H1 (cell line): ENCODE measurements at regions not wholly inside any gene's neighbourhood (a gene's known extent, or its start where the extent isn't known, plus 50 kb on each side); places are given as distances from the start of the nearest gene placed in this dataset.

Experiments used
- CTCF ChIA-PET: fragments of 300-600 bp; sonication (Branson Sonifier 250); formaldehyde crosslinking; loops from one replicate; lab custom pipeline; 2021; ENCODE audit not compliant: partially characterized antibody; lab: Charles Lee
- POLR2A ChIA-PET: fragments of 300-600 bp; sonication (Branson Sonifier 250); formaldehyde crosslinking; loops from one replicate; lab custom pipeline; 2021; ENCODE audit warnings: inconsistent platforms; ENCODE audit not compliant: partially characterized antibody; lab: Charles Lee
- DNase-seq, 2 experiments: peaks; one replicate each; pipeline versions ENCODE4 v3.0.0 to v3.0.0-alpha.2; 2010 to 2022; ENCODE audit warnings: low spot score in 2 of 2, low read depth in 1 of 2, mixed read lengths in 1 of 2
- FAIRE-seq: peaks from 2 replicates; lab custom pipeline; 2011; peaks lifted over from hg19 to GRCh38; lab: Jason Lieb, UNC
- H2AFZ ChIP-seq: 2 replicates; pipeline ENCODE4 v1.8.1; 2012; ENCODE audit warnings: low read length, inconsistent platforms
- H2AK5ac ChIP-seq: 2 replicates; pipeline ENCODE4 v1.6.1; 2013; ENCODE audit warnings: low read depth, low read length
- H2BK120ac ChIP-seq: replicated peaks from 2 replicates; pipeline ENCODE3; 2013; ENCODE audit warnings: low read depth, low read length, inconsistent platforms
- H2BK12ac ChIP-seq: 2 replicates; pipeline ENCODE4 v1.6.1; 2013; ENCODE audit warnings: low read depth, low read length
- H2BK15ac ChIP-seq: 2 replicates; pipeline ENCODE4 v1.6.1; 2013; ENCODE audit warnings: low read length
- H2BK20ac ChIP-seq: 2 replicates; pipeline ENCODE4 v1.6.1; 2013; ENCODE audit warnings: low read length
- H2BK5ac ChIP-seq: 2 replicates; pipeline ENCODE4 v1.6.1; 2013; ENCODE audit warnings: low read depth, low read length
- H3K14ac ChIP-seq: 2 replicates; pipeline ENCODE4 v1.6.1; 2013; ENCODE audit warnings: inconsistent platforms; ENCODE audit not compliant: insufficient read length
- H3K18ac ChIP-seq: 2 replicates; pipeline ENCODE4 v1.6.1; 2013; ENCODE audit warnings: low read length; ENCODE audit errors: extremely low read depth
- H3K23ac ChIP-seq: 2 replicates; pipeline ENCODE4 v1.6.1; 2013; ENCODE audit warnings: inconsistent platforms; ENCODE audit not compliant: insufficient read length
- H3K23me2 ChIP-seq: 2 replicates; pipeline ENCODE4 v1.6.1; 2013; ENCODE audit warnings: low read depth, low read length
- H3K27ac ChIP-seq: 2 replicates; pipeline ENCODE4 v1.6.1; 2011; ENCODE audit warnings: low read depth, low read length, inconsistent platforms
- H3K27me3 ChIP-seq, 4 experiments: replicated peaks in 1 of 4; 1 replicate in 1 of 4; 2 replicates in 3 of 4; pipeline versions ENCODE4 v1.6.1 to v1.8.1; 2011 to 2013; ENCODE audit warnings: low read length in 3 of 4, mild to moderate bottlenecking in 3 of 4, inconsistent platforms in 2 of 4, mixed read lengths in 2 of 4, moderate library complexity in 1 of 4; ENCODE audit not compliant: control insufficient read depth in 3 of 4, insufficient read depth in 3 of 4; ENCODE audit errors: extremely low read depth in 1 of 4
- H3K36me3 ChIP-seq, 4 experiments: 2 replicates each; pipeline versions ENCODE4 v1.6.1 to v1.8.1; 2011 to 2013; ENCODE audit warnings: mild to moderate bottlenecking in 4 of 4, low read length in 3 of 4, moderate library complexity in 2 of 4, control low read depth in 1 of 4, inconsistent platforms in 1 of 4; ENCODE audit not compliant: insufficient read depth in 4 of 4, control insufficient read depth in 2 of 4
- H3K4ac ChIP-seq: replicated peaks from 2 replicates; pipeline ENCODE3; 2013; ENCODE audit warnings: low read length, low read depth, mixed read lengths, inconsistent platforms; ENCODE audit not compliant: insufficient read length
- H3K4me1 ChIP-seq, 4 experiments: replicated peaks in 1 of 4; 1 replicate in 1 of 4; 2 replicates in 3 of 4; pipeline versions ENCODE4 v1.6.1 to v1.8.1; 2011 to 2013; ENCODE audit warnings: low read length in 3 of 4, inconsistent platforms in 2 of 4, mixed read lengths in 1 of 4; ENCODE audit not compliant: insufficient read depth in 4 of 4, control insufficient read depth in 3 of 4
- H3K4me2 ChIP-seq, 2 experiments: 2 replicates each; pipeline versions ENCODE4 v1.6.1 to v1.8.1; 2011 to 2013; ENCODE audit warnings: low read depth in 2 of 2, low read length in 2 of 2, control low read depth in 1 of 2, inconsistent platforms in 1 of 2, mild to moderate bottlenecking in 1 of 2; ENCODE audit not compliant: insufficient read depth in 1 of 2
- H3K4me3 ChIP-seq, 4 experiments: fragments of 200-600, 300-600 bp in 1 of 4; sonication (generic), shearing (Covaris generic), sonication (Bioruptor Twin) in 1 of 4; 2 replicates each; pipeline versions ENCODE4 v1.5.1 to v1.8.1; 2011 to 2016; ENCODE audit warnings: low read length in 4 of 4, low read depth in 3 of 4, control low read depth in 2 of 4, inconsistent platforms in 2 of 4, mild to moderate bottlenecking in 2 of 4, mixed read lengths in 1 of 4, moderate library complexity in 1 of 4; ENCODE audit not compliant: insufficient read depth in 2 of 4; ENCODE audit errors: extremely low read depth in 1 of 4
- H3K56ac ChIP-seq: replicated peaks from 2 replicates; pipeline ENCODE3; 2013; ENCODE audit warnings: low read depth, mild to moderate bottlenecking, mixed read lengths, low read length, inconsistent platforms; ENCODE audit not compliant: insufficient read length
- H3K79me1 ChIP-seq: 2 replicates; pipeline ENCODE4 v1.6.1; 2013; ENCODE audit warnings: low read depth, low read length, control low read depth
- H3K79me2 ChIP-seq, 2 experiments: 2 replicates each; pipeline versions ENCODE4 v1.6.1 to v1.8.1; 2012 to 2013; ENCODE audit warnings: low read length in 2 of 2, mild to moderate bottlenecking in 2 of 2, inconsistent platforms in 1 of 2; ENCODE audit not compliant: insufficient read depth in 2 of 2, control insufficient read depth in 1 of 2
- H3K9ac ChIP-seq, 4 experiments: replicated peaks in 1 of 4; 1 replicate in 1 of 4; 2 replicates in 3 of 4; pipeline versions ENCODE4 v1.6.1 to v1.8.1; 2011 to 2013; ENCODE audit warnings: low read depth in 3 of 4, low read length in 3 of 4, control low read depth in 2 of 4, mild to moderate bottlenecking in 2 of 4, moderate library complexity in 2 of 4, inconsistent platforms in 1 of 4; ENCODE audit errors: extremely low read depth in 1 of 4
- H3K9me3 ChIP-seq, 2 experiments: 2 replicates each; pipeline versions ENCODE4 v1.6.1 to v1.8.1; 2012 to 2013; ENCODE audit warnings: mild to moderate bottlenecking in 2 of 2, moderate library complexity in 2 of 2, control low read depth in 1 of 2, inconsistent platforms in 1 of 2, low read depth in 1 of 2, low read length in 1 of 2, mixed read lengths in 1 of 2; ENCODE audit not compliant: insufficient read depth in 2 of 2
- H4K20me1 ChIP-seq, 2 experiments: replicated peaks in 1 of 2; 2 replicates each; pipeline versions ENCODE3 to v1.8.1; 2011 to 2013; ENCODE audit warnings: inconsistent platforms in 2 of 2, low read length in 2 of 2, mild to moderate bottlenecking in 1 of 2; ENCODE audit not compliant: insufficient read depth in 2 of 2, control insufficient read depth in 1 of 2
- H4K5ac ChIP-seq: 2 replicates; pipeline ENCODE4 v1.6.1; 2013; ENCODE audit warnings: low read length, low read depth, mixed read lengths, inconsistent platforms; ENCODE audit not compliant: insufficient read length
- H4K8ac ChIP-seq: 2 replicates; pipeline ENCODE4 v1.8.0; 2013; ENCODE audit warnings: mild to moderate bottlenecking, moderate library complexity, low read length, inconsistent platforms; ENCODE audit not compliant: insufficient read depth; ENCODE audit errors: extremely low read depth
- H4K91ac ChIP-seq: replicated peaks from 2 replicates; pipeline ENCODE3; 2013; ENCODE audit warnings: low read length, mixed read lengths, inconsistent platforms; ENCODE audit not compliant: insufficient read length
- POLR2AphosphoS5 ChIP-seq: IDR thresholded peaks from 2 replicates; pipeline ENCODE4 v1.6.1; 2011; ENCODE audit warnings: low read depth, low read length
- WGBS, 2 experiments: shearing (Covaris generic) in 1 of 2; methylation state at CpG; one replicate each; pipeline versions ENCODE4 v1.1.6 to v1.1.7; 2013 to 2015; ENCODE audit warnings: low lambda C conversion rate in 2 of 2, mixed read lengths in 2 of 2, inconsistent platforms in 1 of 2, low coverage in 1 of 2, missing lambda C conversion rate in 1 of 2; ENCODE audit not compliant: insufficient replicate concordance in 2 of 2, insufficient coverage in 1 of 2, insufficient read length in 1 of 2; ENCODE audit errors: extremely low coverage in 1 of 2, missing lambda C conversion rate in 1 of 2; 5-methylcytosine and 5-hydroxymethylcytosine counted together

GRCh38 chr2:118443596-118443995 is 355.3 kb downstream of the INSIG2 start:
- H3K18ac ChIP-seq, result no peak overlapping the region
- H4K91ac ChIP-seq, result no peak overlapping the region
- no peak overlapping the region for H2AK5ac ChIP-seq
- H2BK20ac ChIP-seq, result no peak overlapping the region
- POLR2A ChIA-PET, result no interaction called here
- no peaks in the 10 kb centered on the region for H3K9me3 ChIP-seq
- H3K27me3 ChIP-seq, result no peaks in the 10 kb centered on the region; a peak in 1 of 7 replicates
- no peak overlapping the region for H2BK5ac ChIP-seq
- H3K79me1 ChIP-seq, result no peaks in the 10 kb centered on the region
- H2AFZ ChIP-seq, result no peak overlapping the region
- H3K4ac ChIP-seq, result no peak overlapping the region
- H4K8ac ChIP-seq, result no peak overlapping the region
- no peak overlapping the region for H4K5ac ChIP-seq
- H3K23me2 ChIP-seq, result no peaks in the 10 kb centered on the region
- 76% methylated on average over 2 of the region's 2 CpGs; no CpG with 5 or more reads in 1 of the 2 experiments for WGBS, 2 experiments
- H2BK15ac ChIP-seq, result no peak overlapping the region
- H3K4me3 ChIP-seq, result no peak overlapping the region
- DNase-seq (no peak), FAIRE-seq (no peak)
- no peak overlapping the region for H3K14ac ChIP-seq
- H2BK12ac ChIP-seq, result no peak overlapping the region
- H3K4me1 ChIP-seq, result peaks cover 0 to 6% (median 2%) of the 10 kb centered on the region in 4 experiments; a peak in 4 of 7 replicates
- CTCF ChIA-PET, result no interaction called here
- H4K20me1 ChIP-seq, result no peaks in the 10 kb centered on the region
- no peak overlapping the region; the same call in 1 of the 2 replicates for H3K27ac ChIP-seq
- H3K56ac ChIP-seq, result no peak overlapping the region
- no peak overlapping the region for H3K23ac ChIP-seq
- H3K4me2 ChIP-seq, result no peak overlapping the region
- H3K79me2 ChIP-seq, result no peaks in the 10 kb centered on the region
- H3K36me3 ChIP-seq, result no peaks in the 10 kb centered on the region
- no peak overlapping the region for H2BK120ac ChIP-seq
- H3K9ac ChIP-seq, result no peak overlapping the region
- no peak for TF ChIP-seq POLR2AphosphoS5
